Mucosa of descending colon (tissue), 3 donors: ENCODE measurements at regions not wholly inside any gene's neighbourhood (a gene's known extent, or its start where the extent isn't known, plus 50 kb on each side); places are given as distances from the start of the nearest gene placed in this dataset.

ENCODE experiments used
- ATAC-seq: fragments of 200-7000 bp; cut with Tn5 transposase; one replicate; pipeline ENCODE4 v1.9.1; 2020; ENCODE audit warnings: mild to moderate bottlenecking, moderate library complexity
- DNase-seq, 3 donors: peaks; one replicate each; pipeline ENCODE4 v3.0.0-alpha.2; 2020
- H3K36me3 ChIP-seq: fragments of 200-600 bp; one replicate; pipeline ENCODE4 v1.8.0; 2021; ENCODE audit warnings: low read depth, mild to moderate bottlenecking
- H3K4me1 ChIP-seq: fragments of 200-600 bp; one replicate; pipeline ENCODE4 v1.8.0; 2021; ENCODE audit warnings: low read depth, mild to moderate bottlenecking
- H3K4me3 ChIP-seq: fragments of 200-600 bp; one replicate; pipeline ENCODE4 v1.8.0; 2021; ENCODE audit warnings: mild to moderate bottlenecking
- H3K9me3 ChIP-seq: fragments of 200-600 bp; one replicate; pipeline ENCODE4 v1.8.0; 2021; ENCODE audit warnings: mild to moderate bottlenecking
- CTCF ChIP-seq: fragments of 200-600 bp; IDR thresholded peaks from one replicate; pipeline ENCODE4 v1.8.0; 2022; ENCODE audit warnings: antibody characterized with exemption, mild to moderate bottlenecking
- intact Hi-C, 2 donors: fragments of 100-400 bp; cut with DNase I in 1 of 2; cut with micrococcal nuclease in 1 of 2; formaldehyde crosslinking; loops; one replicate each; pipeline versions ENCODE4 v1.11.0 to v1.11.1; 2022; cut with DNase I, micrococcal nuclease
- donor health status: DM: no; HTN: no; CAD: no; lungs with moderate emphysema.
- donor health status: DM: no; HTN: no; CAD: no.
- donor health status: DM: no; HTN: yes; CAD: no.

DNA sequence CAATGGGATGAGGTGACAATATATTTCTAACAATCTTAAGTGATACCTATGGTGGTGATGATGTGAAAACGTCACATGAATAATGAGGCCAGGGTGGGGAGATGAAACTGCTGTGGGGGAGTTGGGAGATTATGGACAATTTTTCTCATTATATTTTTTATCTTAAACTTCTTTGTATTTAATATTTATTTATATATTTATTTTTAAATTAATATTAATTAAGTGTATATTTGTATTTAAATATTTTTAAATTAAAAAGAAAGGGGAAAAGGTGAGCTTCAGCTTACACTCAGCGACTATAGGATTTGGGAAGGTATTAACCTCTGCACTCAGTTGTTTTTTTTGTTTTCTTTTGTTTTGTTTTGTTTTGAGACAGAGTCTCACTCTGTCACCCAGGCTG is 158.7 kb downstream of the PSMG1 start:
- Histone ChIP-seq H3K36me3 (no peaks in the 10 kb centered on the region), H3K9me3 (no peaks in the 10 kb centered on the region), H3K4me3 (no peak overlapping the region), H3K4me1 (no peaks in the 10 kb centered on the region)
- ATAC-seq (no peak), DNase-seq (no peak)
- no peak for TF ChIP-seq CTCF
- intact Hi-C loops, result no loop called here

GRCh38 chr21:39022863-39023693 is 160.2 kb downstream of the PSMG1 start:
- ATAC-seq (peak; percentile 61), DNase-seq (peak in 1 of 3 donors; percentile 58)
- intact Hi-C loops, result no loop called here
- no peaks in the 10 kb centered on the region for H3K4me1 ChIP-seq
- TF ChIP-seq CTCF, result no peak
- H3K36me3 ChIP-seq, result no peaks in the 10 kb centered on the region
- H3K9me3 ChIP-seq, result no peaks in the 10 kb centered on the region
- H3K4me3 ChIP-seq, result no peak overlapping the region

DNA sequence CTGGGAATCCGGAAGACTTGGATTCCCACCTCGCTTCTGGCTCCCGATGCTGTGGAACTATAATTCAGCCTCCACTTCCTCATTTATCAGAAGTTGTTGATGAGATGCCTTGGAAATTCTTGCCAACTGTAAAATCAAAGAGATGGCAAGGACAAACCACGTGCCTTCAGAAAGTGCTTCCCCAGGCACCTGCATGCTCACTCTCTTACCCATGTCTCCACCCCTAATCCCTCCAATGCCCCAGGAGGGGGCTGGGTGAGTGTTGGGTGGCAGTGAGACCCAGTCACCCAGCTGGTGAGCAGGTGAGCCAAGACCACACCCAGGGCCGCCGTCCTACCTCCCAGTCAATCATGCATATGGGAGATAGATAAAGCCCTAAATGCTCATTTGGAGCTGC is 160.8 kb downstream of the PSMG1 start:
- Histone ChIP-seq H3K4me1 (no peaks in the 10 kb centered on the region), H3K9me3 (no peaks in the 10 kb centered on the region), H3K4me3 (no peak overlapping the region), H3K36me3 (no peaks in the 10 kb centered on the region)
- peak; percentile 61 for ATAC-seq
- DNase-seq, result peak in 2 of 3 donors; percentile 41 to 54
- no peak for TF ChIP-seq CTCF
- intact Hi-C loops, result no loop called here

- Histone ChIP-seq H3K4me3 (no peak overlapping the region), H3K9me3 (no peaks in the 10 kb centered on the region), H3K36me3 (no peaks in the 10 kb centered on the region), H3K4me1 (no peaks in the 10 kb centered on the region)
- intact Hi-C loops, result no loop called here
- TF ChIP-seq CTCF, result no peak
- no peak for ATAC-seq
- DNase-seq, result peak in 1 of 3 donors; percentile 52
Observed at GRCh38 chr21:39022035-39022434, 161.2 kb downstream of the PSMG1 start.

GRCh38 chr21:39021478-39021832 is 161.8 kb downstream of the PSMG1 start:
- intact Hi-C loops, result no loop called here
- H3K4me1 ChIP-seq, result no peaks in the 10 kb centered on the region
- no peaks in the 10 kb centered on the region for H3K36me3 ChIP-seq
- no peaks in the 10 kb centered on the region for H3K9me3 ChIP-seq
- no peak overlapping the region for H3K4me3 ChIP-seq
- ATAC-seq, result no peak
- no peak for TF ChIP-seq CTCF
- peak in 1 of 3 donors; percentile 31 for DNase-seq
